Epithelial cell of esophagus (primary cell): ENCODE measurements at regions not wholly inside any gene's neighbourhood (a gene's known extent, or its start where the extent isn't known, plus 50 kb on each side); places are given as distances from the start of the nearest gene placed in this dataset.

Experiments used
- DNase-seq: peaks from one replicate; pipeline ENCODE4 v3.0.0; 2010; ENCODE audit warnings: low read depth
- H3K4me3 ChIP-seq: 2 replicates; pipeline ENCODE4 v1.5.1; 2011; ENCODE audit warnings: mild to moderate bottlenecking, low read length, control low read depth
- TF ChIP-seq, protein P1 (sequence below): IDR thresholded peaks from 2 replicates; pipeline ENCODE4 v1.5.1; 2011; ENCODE audit warnings: low read depth, mild to moderate bottlenecking, low read length, control low read depth, inconsistent platforms; ENCODE audit not compliant: insufficient read depth; ENCODE audit errors: missing control alignments

DNA sequence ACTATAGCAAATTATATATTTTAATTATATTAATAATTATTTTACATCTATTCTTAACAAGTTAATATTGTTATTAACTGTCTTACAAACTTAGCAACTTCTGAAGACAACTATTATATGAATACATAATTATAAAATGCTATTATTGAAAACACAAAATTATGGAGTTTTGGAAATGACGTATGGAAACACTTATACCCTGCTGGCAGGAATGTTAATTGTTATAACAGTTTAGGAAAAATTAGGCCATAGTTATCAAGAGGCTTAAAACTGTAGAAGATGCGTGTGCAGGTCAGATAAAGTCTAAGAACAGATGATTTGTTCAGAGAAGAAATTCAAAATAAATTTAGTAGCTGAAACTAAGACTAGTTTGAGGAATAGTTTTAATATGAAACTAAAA lies 211.7 kb downstream of the FAT4 start:
- no peak for DNase-seq
- H3K4me3 ChIP-seq = no peak overlapping the region
- TF ChIP-seq, protein P1, sequence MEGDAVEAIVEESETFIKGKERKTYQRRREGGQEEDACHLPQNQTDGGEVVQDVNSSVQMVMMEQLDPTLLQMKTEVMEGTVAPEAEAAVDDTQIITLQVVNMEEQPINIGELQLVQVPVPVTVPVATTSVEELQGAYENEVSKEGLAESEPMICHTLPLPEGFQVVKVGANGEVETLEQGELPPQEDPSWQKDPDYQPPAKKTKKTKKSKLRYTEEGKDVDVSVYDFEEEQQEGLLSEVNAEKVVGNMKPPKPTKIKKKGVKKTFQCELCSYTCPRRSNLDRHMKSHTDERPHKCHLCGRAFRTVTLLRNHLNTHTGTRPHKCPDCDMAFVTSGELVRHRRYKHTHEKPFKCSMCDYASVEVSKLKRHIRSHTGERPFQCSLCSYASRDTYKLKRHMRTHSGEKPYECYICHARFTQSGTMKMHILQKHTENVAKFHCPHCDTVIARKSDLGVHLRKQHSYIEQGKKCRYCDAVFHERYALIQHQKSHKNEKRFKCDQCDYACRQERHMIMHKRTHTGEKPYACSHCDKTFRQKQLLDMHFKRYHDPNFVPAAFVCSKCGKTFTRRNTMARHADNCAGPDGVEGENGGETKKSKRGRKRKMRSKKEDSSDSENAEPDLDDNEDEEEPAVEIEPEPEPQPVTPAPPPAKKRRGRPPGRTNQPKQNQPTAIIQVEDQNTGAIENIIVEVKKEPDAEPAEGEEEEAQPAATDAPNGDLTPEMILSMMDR = peak; percentile 10

GRCh38 chr4:125527681-125528080 lies 212.9 kb downstream of the FAT4 start:
- TF ChIP-seq, protein P1 = no peak
- no peak for DNase-seq

GRCh38 chr4:125529071-125529470 lies 214.3 kb downstream of the FAT4 start:
- TF ChIP-seq, protein P1 = no peak

More at GRCh38 chr4:125527681-125528080, 212.9 kb downstream of the FAT4 start:
- no peak overlapping the region for H3K4me3 ChIP-seq

GRCh38 chr4:125538670-125539069 lies 223.9 kb downstream of the FAT4 start:
- DNase-seq = no peak
- TF ChIP-seq, protein P1 = no peak

More at GRCh38 chr4:125529071-125529470, 214.3 kb downstream of the FAT4 start:
- no peak overlapping the region for H3K4me3 ChIP-seq
- peak; percentile 20 for DNase-seq

GRCh38 chr4:125539691-125540090 lies 224.9 kb downstream of the FAT4 start:
- TF ChIP-seq, protein P1 = no peak
- no peak for DNase-seq

More at GRCh38 chr4:125538670-125539069, 223.9 kb downstream of the FAT4 start:
- H3K4me3 ChIP-seq = no peak overlapping the region

GRCh38 chr4:125541836-125542385 lies 227.2 kb downstream of the FAT4 start:
- TF ChIP-seq, protein P1 = no peak
- DNase-seq = no peak
- H3K4me3 ChIP-seq = no peak overlapping the region

More at GRCh38 chr4:125539691-125540090, 224.9 kb downstream of the FAT4 start:
- H3K4me3 ChIP-seq = no peak overlapping the region

GRCh38 chr4:125546272-125546671 lies 231.5 kb downstream of the FAT4 start:
- no peak for DNase-seq
- TF ChIP-seq, protein P1 = no peak
- no peak overlapping the region for H3K4me3 ChIP-seq
